DND-41 (cell line): ENCODE measurements at regions not wholly inside any gene's neighbourhood (a gene's known extent, or its start where the extent isn't known, plus 50 kb on each side); places are given as distances from the start of the nearest gene placed in this dataset.

ENCODE experiments used
- CTCF ChIP-seq: IDR thresholded peaks from 2 replicates; pipeline ENCODE4 v1.5.1; 2012; ENCODE audit warnings: borderline replicate concordance, low read length, moderate library complexity, mild to moderate bottlenecking; ENCODE audit not compliant: poor library complexity, severe bottlenecking; ENCODE audit errors: extremely low read depth
- EZH2 ChIP-seq: IDR thresholded peaks from 3 replicates; pipeline ENCODE4 v1.6.1; 2012; ENCODE audit warnings: borderline replicate concordance, low read depth, mild to moderate bottlenecking, moderate library complexity, low read length, inconsistent platforms; ENCODE audit not compliant: severe bottlenecking

GRCh38 chr12:68452078-68452715 is 120.0 kb upstream of the MDM1 start:
- TF ChIP-seq CTCF: no peak
- TF ChIP-seq EZH2: no peak
